Skeletal muscle cell (primary cell): ENCODE measurements at regions not wholly inside any gene's neighbourhood (a gene's known extent, or its start where the extent isn't known, plus 50 kb on each side); places are given as distances from the start of the nearest gene placed in this dataset.

Source experiments
- DNase-seq: peaks from one replicate; pipeline ENCODE4 v3.0.0-alpha.2; 2010; ENCODE audit warnings: low read depth
- H3K4me3 ChIP-seq: 2 replicates; pipeline ENCODE4 v1.5.1; 2011; ENCODE audit warnings: low read depth, mild to moderate bottlenecking, control low read depth, low read length, moderate library complexity

DNA sequence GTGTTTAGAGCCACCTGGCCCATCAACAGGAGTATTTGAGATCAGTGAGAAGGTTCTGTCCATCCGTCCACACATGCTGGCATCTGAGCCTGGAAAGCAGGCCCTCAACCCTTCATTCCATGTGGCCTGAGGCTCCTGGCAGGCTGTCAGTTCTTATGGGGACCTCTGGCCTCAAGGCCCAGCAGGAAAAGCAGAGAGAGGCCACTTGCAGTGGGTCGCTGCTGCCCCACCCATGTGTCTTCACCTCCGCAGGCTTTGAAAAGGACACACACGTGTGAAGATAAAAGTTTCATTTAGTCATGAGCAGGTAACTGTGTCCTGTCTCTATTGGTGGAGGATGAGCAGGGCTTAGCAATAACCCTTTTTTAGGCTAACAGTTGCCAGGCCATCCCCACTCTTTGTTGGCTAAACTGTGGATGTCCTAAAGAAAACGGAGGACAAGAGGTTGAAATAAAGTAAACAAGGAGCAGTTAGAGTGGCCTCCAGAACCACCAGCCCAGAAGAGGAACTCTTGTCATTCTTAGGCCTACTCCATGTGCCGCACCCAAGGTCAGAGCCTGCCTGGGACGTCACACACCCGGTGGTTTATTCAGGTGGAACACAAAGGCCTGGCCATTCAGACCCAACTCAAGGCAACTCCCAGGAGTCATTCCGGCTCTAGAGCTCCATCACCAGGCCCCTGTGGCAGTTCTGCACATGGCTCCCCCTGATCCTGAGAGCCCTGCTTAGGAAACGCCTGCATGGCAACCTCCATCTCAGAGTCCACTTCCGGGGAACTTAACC, 143.4 kb upstream of the CST7 start:
- no peak for DNase-seq

DNA sequence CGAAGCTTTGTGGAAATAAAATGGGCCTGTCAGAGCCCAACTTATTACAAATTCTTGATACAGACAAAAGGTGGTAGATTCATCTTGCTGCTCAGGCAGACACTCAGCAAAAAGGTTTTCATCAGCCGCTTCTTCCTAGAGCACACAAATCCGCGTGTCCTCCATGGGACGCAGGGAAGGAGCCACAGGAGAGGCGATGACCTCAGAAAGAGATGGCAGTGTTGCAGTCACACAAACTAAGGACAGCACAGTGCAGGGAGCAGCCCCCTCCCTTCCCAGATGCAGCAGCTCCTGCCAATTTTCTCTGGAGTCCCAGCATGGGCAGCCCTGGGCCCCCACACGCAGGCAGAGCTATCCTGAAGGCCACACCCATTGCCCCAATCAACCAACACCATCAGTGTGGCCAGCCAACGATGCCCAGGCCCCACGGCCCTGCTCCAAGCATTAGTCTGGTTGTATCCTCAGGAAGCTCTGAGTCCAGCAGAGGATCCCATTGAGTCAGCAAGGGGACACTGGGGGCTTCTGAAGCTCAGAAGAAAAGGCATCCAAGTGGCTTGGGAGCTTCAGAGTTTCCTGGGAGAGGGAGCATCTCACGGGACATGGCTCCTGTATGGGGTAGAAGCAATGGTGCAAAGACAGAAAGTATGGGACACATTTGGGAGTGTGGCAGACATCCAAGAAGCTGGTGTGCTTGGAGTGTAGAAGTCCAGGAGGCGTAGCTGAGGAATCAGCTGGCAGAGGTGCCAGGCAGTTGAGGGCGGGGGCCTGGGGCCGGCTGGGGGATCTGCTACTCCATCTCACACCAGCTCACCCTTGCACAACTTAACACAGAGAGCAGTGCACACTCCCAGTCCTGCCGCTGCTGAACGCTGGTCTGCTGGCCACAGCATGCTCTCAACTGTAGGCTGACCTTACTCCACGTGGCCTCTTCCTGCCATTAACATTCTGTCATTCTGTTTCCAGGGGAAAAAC, 142.1 kb upstream of the CST7 start:
- no peak for DNase-seq
- no peak overlapping the region for H3K4me3 ChIP-seq

More for the DNA sequence above, 143.4 kb upstream of the CST7 start:
- H3K4me3 ChIP-seq, result no peak overlapping the region

DNA sequence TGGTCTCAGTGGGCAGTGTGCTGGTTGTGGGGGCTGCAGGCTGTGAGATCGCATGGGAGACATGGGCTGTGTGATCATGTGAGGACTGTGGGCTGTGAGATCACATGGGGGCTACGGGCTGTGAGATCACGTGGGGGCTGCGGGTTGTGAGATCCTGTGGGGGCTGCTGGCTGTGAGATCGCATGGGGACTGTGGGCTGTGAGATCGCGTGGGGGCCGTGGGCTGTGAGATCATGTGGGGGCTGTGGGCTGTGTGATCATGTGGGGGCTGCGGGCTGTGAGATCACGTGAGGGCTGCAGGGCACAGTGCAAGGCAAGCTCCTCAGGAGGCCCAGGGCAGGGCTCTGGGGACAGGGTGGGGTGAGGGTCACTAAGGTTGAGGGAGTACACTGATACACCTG, 140.5 kb upstream of the CST7 start:
- DNase-seq, result no peak
- H3K4me3 ChIP-seq, result no peak overlapping the region

DNA sequence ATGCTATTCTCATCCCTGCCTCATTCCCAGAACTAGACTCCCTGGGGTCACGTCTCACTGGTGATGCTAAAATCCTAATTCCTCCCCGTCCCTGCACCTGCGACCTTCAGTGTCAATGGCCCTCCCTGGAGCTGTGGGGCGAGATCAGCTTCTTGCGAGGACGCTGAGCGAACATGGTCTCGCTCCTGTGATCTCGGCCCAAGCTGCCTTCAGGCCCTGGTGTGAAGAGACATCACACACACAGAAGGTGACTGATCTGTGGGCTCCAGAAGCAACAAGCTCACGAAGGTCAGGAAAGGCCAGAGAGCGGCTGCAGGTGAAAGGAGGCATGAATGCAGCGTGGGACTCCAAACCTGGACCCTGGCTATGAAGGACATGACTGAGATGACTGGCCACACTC, 139.5 kb upstream of the CST7 start:
- H3K4me3 ChIP-seq, result no peak overlapping the region
- no peak for DNase-seq

DNA sequence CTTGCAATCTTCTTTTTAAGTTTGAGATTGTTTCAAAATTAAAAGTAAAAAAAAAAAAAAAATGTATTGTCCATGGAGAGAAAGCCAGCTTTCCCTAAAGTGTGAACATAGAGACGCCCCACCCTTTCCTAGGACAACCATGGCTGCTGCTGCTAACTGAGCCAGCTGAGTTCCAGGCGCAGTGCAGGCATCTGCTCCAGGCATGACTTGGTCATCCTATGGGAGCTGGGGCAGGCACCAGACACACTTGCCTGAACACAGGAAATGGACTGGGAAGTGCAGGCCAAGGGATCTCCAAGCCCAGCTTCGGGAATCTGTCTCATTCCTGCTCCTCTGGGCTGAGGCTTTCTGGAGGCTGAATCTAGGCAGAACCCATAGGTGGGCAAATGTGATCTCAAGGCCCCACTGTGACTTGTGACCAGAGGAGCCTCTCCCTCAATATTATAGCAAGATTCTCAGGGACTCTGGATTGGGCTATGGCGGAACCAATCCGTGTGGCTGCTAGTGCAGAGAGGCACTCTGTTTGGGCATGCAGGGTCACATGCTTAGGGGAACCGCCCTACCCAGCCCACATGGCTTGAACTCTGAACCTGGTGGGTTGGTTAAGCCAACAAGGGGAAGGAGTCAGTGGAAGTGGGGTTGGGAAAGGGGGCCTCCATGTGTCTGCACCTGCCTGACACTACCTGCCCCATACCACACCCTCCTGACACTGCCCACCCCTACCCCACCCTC, 138.2 kb upstream of the CST7 start:
- H3K4me3 ChIP-seq, result no peak overlapping the region

DNA sequence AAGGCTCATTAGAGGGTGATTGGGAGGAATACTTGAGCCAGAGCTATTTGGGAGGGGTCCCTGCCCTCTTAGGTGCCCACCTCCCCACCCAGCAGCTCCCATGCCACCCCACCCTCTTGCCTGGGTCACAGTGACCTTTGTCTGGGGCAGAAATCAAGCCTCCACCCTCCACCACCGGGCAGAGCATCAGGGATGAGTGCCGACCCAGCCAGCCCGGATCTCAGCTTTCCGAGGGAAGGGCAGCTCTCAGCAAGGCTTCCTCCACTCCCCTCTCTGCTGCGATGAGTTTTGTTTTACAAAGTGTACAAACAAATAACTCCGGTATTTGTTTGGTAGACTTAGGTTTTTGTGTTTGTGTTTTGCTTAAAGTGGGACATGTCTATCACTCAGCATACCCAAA, 136.7 kb upstream of the CST7 start:
- no peak for DNase-seq
- no peak overlapping the region for H3K4me3 ChIP-seq

More for the DNA sequence above, 138.2 kb upstream of the CST7 start:
- no peak for DNase-seq

DNA sequence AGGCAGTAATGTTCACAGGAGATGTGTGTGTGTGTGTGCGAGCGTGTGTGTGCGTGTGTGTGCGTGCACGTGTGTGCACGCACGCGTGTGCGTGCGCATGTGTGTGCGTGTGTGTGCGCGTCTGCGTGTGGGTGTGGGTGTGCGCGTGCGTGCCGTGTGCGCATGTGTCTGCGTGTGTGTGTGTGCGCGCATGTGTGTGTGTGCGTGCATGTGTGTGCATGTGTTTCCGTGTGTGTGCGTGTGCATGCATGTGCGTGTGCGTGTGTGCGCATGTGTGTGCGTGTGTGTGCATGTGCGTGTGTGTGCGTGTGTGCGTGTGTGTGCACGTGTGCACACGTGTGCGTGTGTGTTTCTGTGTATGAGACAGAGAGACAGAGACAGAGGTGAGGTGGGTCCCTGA, 136.0 kb upstream of the CST7 start:
- no peak overlapping the region for H3K4me3 ChIP-seq
- no peak for DNase-seq

DNA sequence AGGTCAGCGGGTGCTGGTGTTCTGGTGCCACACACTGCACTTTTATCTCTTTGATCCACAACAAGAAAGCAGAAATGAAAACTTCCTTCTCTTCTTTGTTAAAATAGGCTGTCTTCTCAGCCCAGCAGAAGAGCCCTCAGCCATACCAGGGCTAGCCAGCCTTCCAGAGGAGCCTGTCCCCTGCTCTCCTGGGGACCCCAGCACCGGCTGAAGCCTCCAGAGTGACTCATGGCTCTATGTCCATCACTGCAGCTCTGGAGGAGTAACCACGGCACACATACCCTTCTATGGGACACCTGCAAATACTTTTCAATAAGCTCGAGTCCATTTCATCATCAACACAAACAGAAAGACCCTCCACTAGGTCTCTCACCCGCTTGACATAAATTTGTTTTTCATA, 135.6 kb upstream of the CST7 start:
- no peak overlapping the region for H3K4me3 ChIP-seq
- DNase-seq, result no peak

DNA sequence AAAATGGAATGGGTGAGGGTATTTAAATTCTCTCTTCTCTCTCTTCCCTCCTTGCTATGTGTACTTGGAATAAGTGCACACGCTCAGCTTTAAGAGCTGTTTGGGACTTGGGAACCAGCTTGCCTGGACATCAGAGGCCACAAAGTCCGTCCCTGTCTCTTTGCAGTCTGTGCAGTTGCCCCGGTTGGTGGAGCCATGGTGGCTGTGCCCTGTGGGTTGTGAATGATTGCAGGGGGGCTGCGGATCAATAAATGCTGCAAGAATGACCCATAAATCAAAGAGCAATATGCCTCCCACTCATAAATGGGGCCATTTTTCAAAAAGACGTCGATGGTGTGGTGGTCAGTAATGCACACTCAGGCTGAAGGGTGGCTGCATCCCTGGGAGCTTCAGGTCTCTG, 135.1 kb upstream of the CST7 start:
- no peak overlapping the region for H3K4me3 ChIP-seq
- DNase-seq, result no peak

DNA sequence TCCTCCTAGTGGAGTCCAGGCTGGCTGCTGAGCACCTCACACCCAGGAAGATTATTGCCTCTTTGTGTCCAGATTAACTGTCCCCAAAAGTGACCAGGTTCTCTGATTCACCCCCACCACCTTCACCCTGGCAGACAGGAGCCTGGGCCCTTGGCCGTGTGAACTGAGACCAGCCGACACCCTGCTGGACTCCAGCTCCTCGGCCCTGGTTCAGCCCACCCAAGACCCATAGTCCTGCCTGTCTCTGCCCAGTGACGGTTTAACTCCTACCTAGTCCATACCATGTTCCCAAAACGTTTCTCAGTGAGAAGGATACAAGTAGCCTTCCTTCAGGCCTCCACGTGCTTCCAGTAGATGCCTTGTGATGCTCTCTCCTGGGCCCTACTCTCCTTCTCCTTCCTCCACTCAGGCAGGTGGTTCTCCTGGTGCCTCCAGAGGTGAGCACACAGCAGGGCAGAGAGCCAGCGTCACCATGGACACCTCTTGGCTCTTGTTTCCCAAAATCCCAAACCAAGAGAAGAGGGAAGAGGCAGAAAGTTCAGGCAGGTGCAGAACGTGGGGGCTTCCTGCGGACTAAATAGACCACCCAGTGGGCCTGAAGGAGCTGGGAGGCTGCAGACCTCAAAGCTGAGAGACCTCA, 134.4 kb upstream of the CST7 start:
- no peak overlapping the region for H3K4me3 ChIP-seq
- no peak for DNase-seq

DNA sequence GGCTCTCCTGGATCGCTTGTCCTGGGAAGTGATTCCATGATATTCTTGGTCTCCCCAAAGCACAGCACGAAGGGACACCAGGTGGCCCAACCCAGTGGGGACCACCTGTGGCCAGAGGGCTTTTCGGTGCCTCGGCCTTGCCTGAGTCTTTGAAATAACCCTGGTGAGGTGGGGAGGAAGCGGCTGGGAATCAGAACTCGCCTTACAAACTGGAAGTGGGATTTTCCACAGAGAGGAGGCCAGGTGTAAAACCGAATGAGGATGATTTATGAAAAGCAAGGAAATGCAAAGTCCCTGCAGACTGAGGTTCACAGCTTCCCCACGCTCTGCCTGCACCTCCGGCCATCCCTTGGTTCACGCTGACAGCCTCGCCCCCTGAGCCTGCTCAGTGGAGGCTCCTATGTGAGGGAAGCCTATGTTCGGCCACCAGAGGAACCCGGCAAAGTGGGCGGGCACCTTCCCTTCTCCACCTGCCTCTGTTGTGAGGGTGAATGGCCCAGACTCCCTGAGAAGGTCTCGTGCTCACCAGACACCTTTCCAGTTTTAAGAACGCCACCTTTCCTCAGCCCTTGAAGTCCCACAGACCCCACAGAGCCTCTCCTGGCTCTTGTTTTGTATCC, 133.8 kb upstream of the CST7 start:
- no peak for DNase-seq
- no peak overlapping the region for H3K4me3 ChIP-seq

DNA sequence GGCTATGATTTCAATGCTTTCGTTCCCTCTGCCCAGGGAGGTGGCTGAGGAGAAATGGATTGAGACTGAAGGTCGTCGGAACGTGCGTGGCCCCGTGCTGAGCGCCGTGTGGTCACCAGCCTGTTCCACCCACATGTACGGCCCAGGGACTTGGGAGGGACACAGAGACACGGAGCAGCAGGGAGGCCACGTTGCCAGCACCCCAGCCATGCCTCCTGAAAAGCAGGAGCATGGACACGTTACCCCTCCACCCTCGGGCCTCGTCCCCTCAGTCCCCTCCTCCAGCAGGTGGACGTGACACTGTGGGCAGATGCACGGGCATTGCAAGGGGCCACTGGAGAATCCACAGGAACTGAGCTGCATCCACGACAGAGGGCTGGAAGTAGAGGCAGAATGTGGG, 133.1 kb upstream of the CST7 start:
- H3K4me3 ChIP-seq, result no peak overlapping the region
- no peak for DNase-seq

DNA sequence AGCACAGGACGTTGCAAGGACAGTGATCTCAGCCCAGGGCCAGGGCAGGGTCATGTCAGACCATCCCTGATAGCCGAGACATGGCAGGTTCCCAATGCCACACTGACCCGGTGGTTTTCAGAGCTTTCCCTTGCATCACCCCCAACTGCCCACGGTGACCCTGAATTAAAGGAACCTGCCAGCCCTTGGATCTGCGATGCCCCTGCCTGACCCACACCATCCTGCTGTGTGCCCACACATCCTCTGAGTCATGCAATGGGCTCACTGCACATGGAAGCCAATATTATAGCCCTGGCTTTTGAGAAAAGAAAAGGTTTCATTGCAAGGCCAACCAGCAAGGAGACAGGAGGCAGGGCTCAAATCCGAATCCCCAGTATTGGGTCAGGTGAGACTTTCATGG, 132.6 kb upstream of the CST7 start:
- no peak overlapping the region for H3K4me3 ChIP-seq
- DNase-seq, result no peak

DNA sequence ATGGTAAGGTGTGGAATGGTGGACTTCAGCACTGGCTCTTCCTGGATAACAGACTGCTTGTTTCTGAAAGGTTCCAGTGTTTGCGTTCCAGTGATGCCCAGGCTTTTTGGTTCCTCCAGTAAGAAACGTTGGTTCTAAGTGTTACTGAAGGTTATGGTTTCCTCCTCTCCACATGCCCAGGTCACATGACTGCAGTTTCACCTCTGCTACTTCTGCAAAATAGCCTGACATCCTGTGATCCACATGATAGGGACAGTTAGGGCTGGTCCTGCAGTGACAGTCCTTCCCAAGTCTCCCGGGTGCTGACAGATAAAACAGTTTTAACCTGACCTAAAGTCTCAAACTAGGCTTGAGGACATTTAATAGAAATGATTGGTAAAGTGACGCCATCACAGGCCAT, 132.2 kb upstream of the CST7 start:
- H3K4me3 ChIP-seq, result no peak overlapping the region
- no peak for DNase-seq

DNA sequence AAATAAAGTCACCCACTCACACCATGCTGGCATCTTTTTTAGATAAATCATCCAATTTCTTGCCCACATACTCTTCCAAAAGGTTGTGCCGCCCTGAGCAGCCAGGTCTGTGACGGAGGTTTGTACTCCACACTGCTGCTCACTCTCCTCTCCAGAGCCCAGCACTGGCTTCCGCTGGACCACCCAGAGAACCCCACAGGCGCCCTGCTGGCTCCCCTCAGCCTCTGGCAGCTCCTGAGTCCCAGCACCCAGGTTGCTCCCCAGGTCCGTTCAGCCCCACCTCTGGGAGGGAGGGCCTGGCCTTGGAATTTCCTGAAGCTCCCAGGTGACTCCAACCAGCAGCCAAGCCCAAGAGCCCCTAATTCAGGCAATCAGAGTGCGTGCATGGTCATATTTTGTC, 131.7 kb upstream of the CST7 start:
- DNase-seq, result no peak
- no peak overlapping the region for H3K4me3 ChIP-seq

DNA sequence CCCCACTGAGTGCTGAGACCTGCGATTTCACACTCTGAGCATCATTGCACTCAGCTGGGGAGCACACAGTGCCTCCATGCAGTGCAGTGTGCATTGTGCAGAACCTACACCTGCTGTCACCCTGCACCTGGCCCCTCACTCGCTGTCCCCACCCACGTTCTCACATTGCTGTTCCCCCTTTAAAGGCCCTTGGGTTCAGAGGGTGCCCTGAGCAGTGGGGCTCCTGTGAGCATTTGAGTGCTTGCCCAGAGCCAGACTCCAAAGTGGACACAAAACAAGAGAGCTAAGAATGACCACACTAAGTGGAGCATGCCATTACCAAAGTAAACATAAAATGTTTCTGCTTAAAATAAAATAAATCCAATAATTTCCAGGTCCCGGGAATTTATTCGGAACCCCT, 131.0 kb upstream of the CST7 start:
- DNase-seq, result no peak
- no peak overlapping the region for H3K4me3 ChIP-seq

DNA sequence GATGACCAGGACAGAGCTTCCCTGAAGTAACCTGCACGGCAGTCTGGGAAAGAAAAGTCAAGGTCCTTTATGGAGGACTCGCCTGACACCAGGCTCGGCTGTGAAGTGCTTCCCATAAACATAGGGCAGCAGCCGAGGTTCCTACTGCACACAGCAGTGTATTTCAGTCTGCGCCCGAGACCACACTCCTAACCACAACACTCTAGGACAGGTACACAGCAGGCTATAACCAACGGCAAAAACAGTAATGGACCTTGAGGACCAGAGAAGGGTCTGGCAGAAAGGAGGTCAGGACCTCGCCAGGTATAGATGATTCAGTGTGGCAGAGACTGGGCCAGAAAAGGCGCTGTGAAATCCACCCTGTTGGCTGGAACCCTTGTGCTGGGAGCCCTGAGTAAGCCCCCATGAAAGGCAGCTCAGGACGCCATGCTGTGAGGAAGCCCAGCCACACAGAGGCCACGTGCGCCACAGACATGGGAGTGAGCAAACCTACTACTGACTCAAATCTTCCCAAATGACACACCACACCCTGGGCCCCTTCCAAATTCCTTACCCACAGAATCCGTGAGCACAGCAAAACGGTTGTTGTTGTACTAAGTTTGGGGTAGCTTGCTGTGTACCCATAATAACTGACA, 129.6 kb upstream of the CST7 start:
- DNase-seq, result no peak
- H3K4me3 ChIP-seq, result no peak overlapping the region

DNA sequence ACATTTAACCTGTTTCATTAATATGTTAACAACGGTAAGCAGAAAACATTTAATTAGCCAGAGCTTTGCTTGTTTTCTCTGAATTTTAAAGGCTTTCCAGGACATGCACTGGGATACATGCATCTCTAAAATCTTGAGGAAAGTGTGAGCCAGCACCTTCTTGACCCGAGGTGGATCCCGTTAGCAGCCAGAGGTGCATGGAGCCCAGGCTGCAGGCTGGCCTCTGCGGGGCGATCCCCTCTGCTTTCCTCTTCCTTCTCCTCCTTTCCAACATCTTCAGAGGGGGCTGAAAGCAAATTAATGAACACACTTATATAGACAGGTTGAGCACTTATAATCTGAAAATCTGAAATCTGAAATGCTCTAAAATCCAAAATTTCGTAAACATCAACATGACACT, 128.7 kb upstream of the CST7 start:
- no peak for DNase-seq
- H3K4me3 ChIP-seq, result no peak overlapping the region

DNA sequence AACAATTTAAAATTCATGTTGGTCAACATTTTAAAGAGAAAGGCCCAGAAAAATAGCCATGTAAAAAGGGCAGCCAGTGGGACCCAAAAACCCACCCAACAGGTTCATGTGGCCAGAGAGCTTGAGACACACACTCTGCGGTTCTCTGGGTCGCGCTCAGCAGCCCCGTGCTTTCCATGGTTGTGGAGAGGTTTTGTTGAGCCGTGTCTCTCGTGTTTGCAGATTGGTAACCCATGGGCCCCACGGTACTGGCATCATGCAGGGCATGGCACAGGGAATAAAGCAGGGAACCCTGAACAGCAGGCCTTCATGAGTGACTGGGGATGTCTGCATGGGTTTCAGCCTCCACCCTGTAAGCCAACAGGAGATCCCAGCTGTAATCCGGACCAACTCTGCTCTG, 127.7 kb upstream of the CST7 start:
- no peak for DNase-seq
- H3K4me3 ChIP-seq, result no peak overlapping the region
